GM12872 (cell line): ENCODE measurements at regions not wholly inside any gene's neighbourhood (a gene's known extent, or its start where the extent isn't known, plus 50 kb on each side); places are given as distances from the start of the nearest gene placed in this dataset.

Experiments
- CTCF ChIP-seq: IDR thresholded peaks from 3 replicates; pipeline ENCODE4 v1.5.1; 2011; ENCODE audit warnings: low read depth, mild to moderate bottlenecking, low read length, moderate library complexity; ENCODE audit not compliant: insufficient read depth

- TF ChIP-seq CTCF, result no peak
These were observed 213.1 kb downstream of the UQCRFS1 start for GRCh38 chr19:28999724-29000433.

GRCh38 chr19:28998974-28999373 lies 214.0 kb downstream of the UQCRFS1 start:
- no peak for TF ChIP-seq CTCF

- no peak for TF ChIP-seq CTCF
These were observed 222.4 kb downstream of the UQCRFS1 start for GRCh38 chr19:28990522-28990921.

- no peak for TF ChIP-seq CTCF
These were observed 223.2 kb downstream of the UQCRFS1 start for GRCh38 chr19:28989739-28990138.

- no peak for TF ChIP-seq CTCF
These were observed 224.9 kb downstream of the UQCRFS1 start for GRCh38 chr19:28988066-28988465.

GRCh38 chr19:28987177-28987576 lies 225.8 kb downstream of the UQCRFS1 start:
- TF ChIP-seq CTCF, result no peak

GRCh38 chr19:28985201-28985600 lies 227.8 kb downstream of the UQCRFS1 start:
- TF ChIP-seq CTCF, result no peak
